ENCODE measurements at regions not wholly inside any gene's neighbourhood (a gene's known extent, or its start where the extent isn't known, plus 50 kb on each side); places are given as distances from the start of the nearest gene placed in this dataset.

- peaks cover 34% of the 10 kb centered on the region for H3K4me1 Mint-ChIP-seq (ENCODE audit: low read depth)
Observed at GRCh38 chr12:13340149-13340548, 143.6 kb downstream of the EMP1 start.

GRCh38 chr12:13339538-13339937 lies 143.0 kb downstream of the EMP1 start:
- Mint-ChIP-seq H3K36me3 (ENCODE audit: low read depth) (no peaks in the 10 kb centered on the region), H3K4me3 (peak overlapping the region; percentile 27; the same call in 1 of the 2 replicates), H3K27me3 (ENCODE audit: insufficient read depth) (peaks cover 3% of the 10 kb centered on the region), H3K4me1 (ENCODE audit: low read depth) (peaks cover 34% of the 10 kb centered on the region), H3K27ac (peak overlapping the region; percentile 66), H3K9me3 (no peaks in the 10 kb centered on the region)
- peak; percentile 64 for DNase-seq
- TF ChIP-seq, protein P1, sequence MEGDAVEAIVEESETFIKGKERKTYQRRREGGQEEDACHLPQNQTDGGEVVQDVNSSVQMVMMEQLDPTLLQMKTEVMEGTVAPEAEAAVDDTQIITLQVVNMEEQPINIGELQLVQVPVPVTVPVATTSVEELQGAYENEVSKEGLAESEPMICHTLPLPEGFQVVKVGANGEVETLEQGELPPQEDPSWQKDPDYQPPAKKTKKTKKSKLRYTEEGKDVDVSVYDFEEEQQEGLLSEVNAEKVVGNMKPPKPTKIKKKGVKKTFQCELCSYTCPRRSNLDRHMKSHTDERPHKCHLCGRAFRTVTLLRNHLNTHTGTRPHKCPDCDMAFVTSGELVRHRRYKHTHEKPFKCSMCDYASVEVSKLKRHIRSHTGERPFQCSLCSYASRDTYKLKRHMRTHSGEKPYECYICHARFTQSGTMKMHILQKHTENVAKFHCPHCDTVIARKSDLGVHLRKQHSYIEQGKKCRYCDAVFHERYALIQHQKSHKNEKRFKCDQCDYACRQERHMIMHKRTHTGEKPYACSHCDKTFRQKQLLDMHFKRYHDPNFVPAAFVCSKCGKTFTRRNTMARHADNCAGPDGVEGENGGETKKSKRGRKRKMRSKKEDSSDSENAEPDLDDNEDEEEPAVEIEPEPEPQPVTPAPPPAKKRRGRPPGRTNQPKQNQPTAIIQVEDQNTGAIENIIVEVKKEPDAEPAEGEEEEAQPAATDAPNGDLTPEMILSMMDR (IDR thresholded peaks at IDR 0.05) = no peak

More at GRCh38 chr12:13340149-13340548, 143.6 kb downstream of the EMP1 start:
- peaks cover 3% of the 10 kb centered on the region for H3K27me3 Mint-ChIP-seq (ENCODE audit: insufficient read depth)
- TF ChIP-seq, protein P1 (IDR thresholded peaks at IDR 0.05) = no peak
- no peaks in the 10 kb centered on the region for H3K36me3 Mint-ChIP-seq (ENCODE audit: low read depth)
- H3K4me3 Mint-ChIP-seq = no peak overlapping the region
- H3K27ac Mint-ChIP-seq = peak overlapping the region; percentile 66
- no peaks in the 10 kb centered on the region for H3K9me3 Mint-ChIP-seq
- no peak for DNase-seq

DNA sequence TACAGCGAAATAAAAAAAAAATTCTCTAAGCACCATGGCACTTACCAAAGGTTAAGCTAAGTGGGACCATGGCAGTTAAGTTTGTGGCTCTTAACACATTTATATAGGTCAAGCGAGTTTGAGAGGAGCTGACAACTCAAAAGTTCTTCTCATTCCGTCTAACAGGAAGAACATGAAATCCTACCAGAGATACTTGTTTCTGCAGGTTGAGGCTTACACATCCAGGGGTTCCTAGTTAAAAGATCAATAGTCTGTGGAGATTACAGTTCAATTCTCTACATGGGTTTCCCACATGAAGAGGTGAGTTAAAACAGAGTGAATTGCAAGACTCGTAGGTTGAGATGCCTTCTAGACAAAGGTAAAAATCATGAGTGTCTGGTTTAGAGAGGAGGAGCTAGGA lies 142.6 kb downstream of the EMP1 start:
- DNase-seq = no peak
- H3K27ac Mint-ChIP-seq = peak overlapping the region; percentile 66
- no peaks in the 10 kb centered on the region for H3K36me3 Mint-ChIP-seq (ENCODE audit: low read depth)
- TF ChIP-seq, protein P1 (IDR thresholded peaks at IDR 0.05) = no peak
- H3K4me1 Mint-ChIP-seq (ENCODE audit: low read depth) = peaks cover 34% of the 10 kb centered on the region
- H3K4me3 Mint-ChIP-seq = no peak overlapping the region
- no peaks in the 10 kb centered on the region for H3K9me3 Mint-ChIP-seq
- peaks cover 3% of the 10 kb centered on the region for H3K27me3 Mint-ChIP-seq (ENCODE audit: insufficient read depth)

DNA sequence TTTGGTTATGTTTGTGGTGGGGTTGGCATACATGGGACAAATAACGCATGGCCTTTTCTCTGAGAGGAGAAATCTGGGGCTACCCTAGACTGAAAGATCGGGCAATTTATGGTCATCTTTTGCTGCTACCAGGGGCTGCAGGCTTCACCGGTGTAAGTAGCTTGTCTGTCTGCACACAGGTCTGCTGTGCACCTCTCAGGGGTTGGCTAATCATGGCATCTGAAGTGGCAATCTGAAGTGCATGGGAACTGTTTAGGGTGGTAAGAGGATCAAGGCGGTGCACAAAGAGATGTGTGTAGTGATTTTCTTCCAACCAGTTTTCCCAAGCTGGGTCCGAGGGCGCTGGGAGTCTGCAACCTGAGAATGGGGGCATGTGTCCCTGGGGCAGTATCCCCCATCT lies 141.3 kb downstream of the EMP1 start:
- DNase-seq = no peak
- H3K4me1 Mint-ChIP-seq (ENCODE audit: low read depth) = peaks cover 22% of the 10 kb centered on the region
- peaks cover 3% of the 10 kb centered on the region for H3K27me3 Mint-ChIP-seq (ENCODE audit: insufficient read depth)
- H3K4me3 Mint-ChIP-seq = no peak overlapping the region
- no peak overlapping the region for H3K27ac Mint-ChIP-seq
- H3K9me3 Mint-ChIP-seq = no peaks in the 10 kb centered on the region
- TF ChIP-seq, protein P1 (IDR thresholded peaks at IDR 0.05) = no peak
- no peaks in the 10 kb centered on the region for H3K36me3 Mint-ChIP-seq (ENCODE audit: low read depth)

GRCh38 chr12:13336216-13336615 lies 139.7 kb downstream of the EMP1 start:
- H3K4me3 Mint-ChIP-seq = no peak overlapping the region
- H3K36me3 Mint-ChIP-seq (ENCODE audit: low read depth) = no peaks in the 10 kb centered on the region
- TF ChIP-seq, protein P1 (IDR thresholded peaks at IDR 0.05) = no peak
- H3K27me3 Mint-ChIP-seq (ENCODE audit: insufficient read depth) = peaks cover 5% of the 10 kb centered on the region
- no peak for DNase-seq
- peaks cover 17% of the 10 kb centered on the region for H3K4me1 Mint-ChIP-seq (ENCODE audit: low read depth)
- H3K9me3 Mint-ChIP-seq = no peaks in the 10 kb centered on the region
- H3K27ac Mint-ChIP-seq = no peak overlapping the region

- Mint-ChIP-seq H3K27me3 (ENCODE audit: insufficient read depth) (peaks cover 14% of the 10 kb centered on the region), H3K9me3 (no peaks in the 10 kb centered on the region), H3K36me3 (ENCODE audit: low read depth) (no peaks in the 10 kb centered on the region)
Observed at GRCh38 chr12:13328535-13328934, 132.0 kb downstream of the EMP1 start.

More at GRCh38 chr12:13328535-13328934, 132.0 kb downstream of the EMP1 start:
- no peak overlapping the region for H3K4me3 Mint-ChIP-seq
- no peak overlapping the region for H3K27ac Mint-ChIP-seq
- DNase-seq = no peak
- H3K4me1 Mint-ChIP-seq (ENCODE audit: low read depth) = no peaks in the 10 kb centered on the region
- TF ChIP-seq, protein P1 (IDR thresholded peaks at IDR 0.05) = no peak

All from HFFc6 (cell line).